GM19468 (cell line): ENCODE measurements at regions not wholly inside any gene's neighbourhood (a gene's known extent, or its start where the extent isn't known, plus 50 kb on each side); places are given as distances from the start of the nearest gene placed in this dataset.

ENCODE experiments used
- ATAC-seq: cut with Tn5 transposase; IDR thresholded peaks from one replicate; pipeline ENCODE4 v1.9.1; 2021; ENCODE audit warnings: mild to moderate bottlenecking, moderate library complexity, moderate number of reproducible peaks; ENCODE audit not compliant: unreplicated experiment; ENCODE audit errors: extremely low read depth

- no peak for ATAC-seq
Observed at GRCh38 chr18:29982218-29982617, 1060.3 kb downstream of the DSC3 start.

- ATAC-seq: no peak
Observed at GRCh38 chr18:29979881-29980280, 1062.7 kb downstream of the DSC3 start.

GRCh38 chr18:29969876-29970275 lies 1072.7 kb downstream of the DSC3 start:
- ATAC-seq: no peak

GRCh38 chr18:29962579-29962978 lies 1080.0 kb downstream of the DSC3 start:
- no peak for ATAC-seq

GRCh38 chr18:29960539-29960938 lies 1082.0 kb downstream of the DSC3 start:
- no peak for ATAC-seq

GRCh38 chr18:29930231-29930630 lies 1112.3 kb downstream of the DSC3 start:
- ATAC-seq: no peak

- ATAC-seq: no peak
Observed at GRCh38 chr18:29928081-29928480, 1114.5 kb downstream of the DSC3 start.

- no peak for ATAC-seq
Observed at GRCh38 chr18:29925566-29925965, 1117.0 kb downstream of the DSC3 start.

- no peak for ATAC-seq
Observed at GRCh38 chr18:29912351-29912750, 1130.2 kb downstream of the DSC3 start.

GRCh38 chr18:29892960-29893558 lies 1149.5 kb downstream of the DSC3 start:
- no peak for ATAC-seq

- no peak for ATAC-seq
Observed at GRCh38 chr18:29883114-29883513, 1159.4 kb downstream of the DSC3 start.

GRCh38 chr18:29882620-29883019 lies 1159.9 kb downstream of the DSC3 start:
- no peak for ATAC-seq

GRCh38 chr18:29879763-29880162 lies 1162.8 kb downstream of the DSC3 start:
- ATAC-seq: no peak

GRCh38 chr18:29874519-29875098 lies 1167.9 kb downstream of the DSC3 start:
- no peak for ATAC-seq

- ATAC-seq: no peak
Observed at GRCh38 chr18:29873211-29873610, 1169.3 kb downstream of the DSC3 start.

GRCh38 chr18:29871246-29871645 lies 1171.3 kb downstream of the DSC3 start:
- no peak for ATAC-seq

- ATAC-seq: no peak
Observed at GRCh38 chr18:29862824-29863223, 1179.7 kb downstream of the DSC3 start.

- ATAC-seq: no peak
Observed at GRCh38 chr18:29855637-29856036, 1186.9 kb downstream of the DSC3 start.

GRCh38 chr18:29853126-29853525 lies 1189.4 kb downstream of the DSC3 start:
- no peak for ATAC-seq

GRCh38 chr18:29849144-29849543 lies 1193.4 kb downstream of the DSC3 start:
- no peak for ATAC-seq

- ATAC-seq: no peak
Observed at GRCh38 chr18:29841631-29842030, 1200.9 kb downstream of the DSC3 start.

GRCh38 chr18:29840089-29840488 lies 1202.5 kb downstream of the DSC3 start:
- no peak for ATAC-seq
